Spleen (tissue), 11 donors: ENCODE measurements at regions not wholly inside any gene's neighbourhood (a gene's known extent, or its start where the extent isn't known, plus 50 kb on each side); places are given as distances from the start of the nearest gene placed in this dataset.

Source experiments
- DNase-seq: peaks from one replicate; pipeline ENCODE4 v3.0.0-alpha.2; 2020
- H3K27ac ChIP-seq, 8 donors: fragments of 200-600 bp; sonication (generic) in 7 of 8; 1 replicate in 4 of 8; 2 replicates in 4 of 8; pipeline versions ENCODE4 v1.5.0 to v1.8.0; 2016 to 2021; ENCODE audit warnings: inconsistent platforms in 4 of 8, mild to moderate bottlenecking in 4 of 8, moderate library complexity in 1 of 8
- H3K27me3 ChIP-seq, 7 donors: fragments of 200-600 bp; sonication (generic) in 6 of 7; replicated peaks in 1 of 7; 1 replicate in 4 of 7; 2 replicates in 3 of 7; pipeline versions ENCODE4 v1.5.0 to v1.8.0; 2016 to 2021; ENCODE audit warnings: inconsistent platforms in 3 of 7, mild to moderate bottlenecking in 1 of 7
- H3K36me3 ChIP-seq, 6 donors: fragments of 200-600 bp; sonication (generic) in 5 of 6; 1 replicate in 4 of 6; 2 replicates in 2 of 6; pipeline versions ENCODE4 v1.5.0 to v1.8.0; 2016 to 2021; ENCODE audit warnings: inconsistent platforms in 2 of 6
- H3K4me1 ChIP-seq, 6 donors: fragments of 200-600 bp; sonication (generic) in 5 of 6; 1 replicate in 3 of 6; 2 replicates in 3 of 6; pipeline versions ENCODE4 v1.5.0 to v1.8.0; 2016 to 2021; ENCODE audit warnings: inconsistent platforms in 3 of 6
- H3K4me3 ChIP-seq, 8 donors: fragments of 200-600 bp; sonication (generic) in 7 of 8; 1 replicate in 4 of 8; 2 replicates in 4 of 8; pipeline versions ENCODE4 v1.5.0 to v1.8.0; 2016 to 2021; ENCODE audit warnings: inconsistent platforms in 4 of 8, mild to moderate bottlenecking in 4 of 8, moderate library complexity in 2 of 8
- H3K9me3 ChIP-seq, 8 donors: fragments of 200-600 bp; sonication (generic) in 7 of 8; 1 replicate in 4 of 8; 2 replicates in 4 of 8; pipeline versions ENCODE4 v1.5.0 to v1.8.0; 2016 to 2021; ENCODE audit warnings: inconsistent platforms in 4 of 8
- CTCF ChIP-seq, 11 experiments: fragments of 200-600 bp in 7 of 11; fragments of 450-650 bp in 4 of 11; sonication (generic) in 4 of 11; IDR thresholded peaks in 8 of 11; conservative IDR thresholded peaks in 3 of 11; 1 replicate in 7 of 11; 2 replicates in 4 of 11; pipeline versions ENCODE4 v1.4.0 to v1.8.0; 2016 to 2021; ENCODE audit warnings: antibody characterized with exemption in 11 of 11, inconsistent platforms in 4 of 11, mild to moderate bottlenecking in 1 of 11
- POLR2A ChIP-seq, 3 donors: fragments of 450-650 bp; IDR thresholded peaks; one replicate each; pipeline ENCODE4 v1.5.1; 2017; ENCODE audit warnings: antibody characterized with exemption in 3 of 3, mild to moderate bottlenecking in 1 of 3
- POLR2AphosphoS5 ChIP-seq, 3 donors: sonication (generic); formaldehyde crosslinking; IDR thresholded peaks; one replicate each; pipeline ENCODE4 v1.5.1; 2017; ENCODE audit warnings: antibody characterized with exemption in 3 of 3
- WGBS, 5 donors: extraction: QIAGEN DNeasy Blood & Tissue Kit in 3 of 5; methylation state at CpG; one replicate each; pipeline versions ENCODE4 v1.1.5 to v1.1.7; 2013 to 2018; 5-methylcytosine and 5-hydroxymethylcytosine counted together
- intact Hi-C: fragments of 100-400 bp; cut with DNase I; formaldehyde crosslinking; loops from one replicate; pipeline ENCODE4 v1.15.0; 2023; ENCODE audit warnings: low total_unique reads
- donor health status: healthy with polysubstance abuse.
- donor health status: DM: no; HTN: no; CAD: no; lungs with moderate emphysema.
- donor health status: DM: no; HTN: no; CAD: no.
- donor health status: Bipolar disorder and iron deficiency.
- donor health status: healthy.
- donor health status: DM: no; HTN: no; CAD: no.
- donor health status: DM: yes; HTN: yes; CAD: no.

- H3K9me3 ChIP-seq = no peaks in the 10 kb centered on the region
- no peak for TF ChIP-seq CTCF (IDR thresholded peaks at IDR 0.05 in 8 of 11, conservative IDR thresholded peaks at IDR 0.05 in 3 of 11)
- no peak for TF ChIP-seq POLR2AphosphoS5 (IDR thresholded peaks at IDR 0.05)
- TF ChIP-seq POLR2A (IDR thresholded peaks at IDR 0.05) = no peak
- no peak overlapping the region for H3K4me3 ChIP-seq
- no peak for DNase-seq
- WGBS, 5 donors = 82 to 96% (median 88%) methylated on average over 1 of the region's 1 CpG
- intact Hi-C loops = no loop called here
- H3K27me3 ChIP-seq = no peaks in the 10 kb centered on the region
- H3K4me1 ChIP-seq = no peaks in the 10 kb centered on the region
- no peak overlapping the region for H3K27ac ChIP-seq
- H3K36me3 ChIP-seq = no peaks in the 10 kb centered on the region
Measured at GRCh38 chr12:104889735-104890134, 68.4 kb downstream of the SLC41A2 start.

DNA sequence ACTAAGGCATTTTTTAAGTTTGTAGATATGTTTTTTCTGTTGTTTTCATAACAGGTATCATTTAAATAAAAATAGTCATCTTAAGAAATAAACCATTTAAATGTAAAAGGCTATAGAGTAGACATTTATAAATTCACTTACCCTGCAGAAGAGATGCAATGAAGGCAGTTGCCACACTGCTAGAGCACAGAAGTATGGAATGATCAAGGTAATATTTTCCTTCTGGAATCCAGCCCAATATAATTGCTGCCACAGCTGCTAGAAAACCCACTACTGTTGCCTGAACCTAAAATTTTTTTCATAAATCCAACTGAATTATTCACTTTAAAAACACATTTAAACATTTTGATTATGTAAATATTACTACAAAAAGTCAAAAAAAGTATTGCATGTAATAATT is 69.2 kb downstream of the SLC41A2 start:
- intact Hi-C loops = no loop called here
- Histone ChIP-seq H3K27ac (no peak overlapping the region), H3K36me3 (no peaks in the 10 kb centered on the region)

GRCh38 chr12:104888481-104888880 is 69.6 kb downstream of the SLC41A2 start:
- Histone ChIP-seq H3K27me3 (no peaks in the 10 kb centered on the region), H3K4me1 (no peaks in the 10 kb centered on the region), H3K36me3 (no peaks in the 10 kb centered on the region), H3K27ac (no peak overlapping the region), H3K9me3 (no peaks in the 10 kb centered on the region), H3K4me3 (no peak overlapping the region)
- TF ChIP-seq CTCF (IDR thresholded peaks at IDR 0.05 in 8 of 11, conservative IDR thresholded peaks at IDR 0.05 in 3 of 11) (no peak), POLR2AphosphoS5 (IDR thresholded peaks at IDR 0.05) (no peak), POLR2A (IDR thresholded peaks at IDR 0.05) (no peak)
- intact Hi-C loops = no loop called here
- DNase-seq = no peak
- 52 to 83% (median 67%) methylated on average over 2 of the region's 2 CpGs for WGBS, 5 donors

More for the DNA sequence above, 69.2 kb downstream of the SLC41A2 start:
- no peaks in the 10 kb centered on the region for H3K4me1 ChIP-seq
- TF ChIP-seq CTCF (IDR thresholded peaks at IDR 0.05 in 8 of 11, conservative IDR thresholded peaks at IDR 0.05 in 3 of 11) (no peak), POLR2A (IDR thresholded peaks at IDR 0.05) (no peak), POLR2AphosphoS5 (IDR thresholded peaks at IDR 0.05) (no peak)
- no peaks in the 10 kb centered on the region for H3K9me3 ChIP-seq
- no peak overlapping the region for H3K4me3 ChIP-seq
- no peaks in the 10 kb centered on the region for H3K27me3 ChIP-seq
- DNase-seq = no peak

DNA sequence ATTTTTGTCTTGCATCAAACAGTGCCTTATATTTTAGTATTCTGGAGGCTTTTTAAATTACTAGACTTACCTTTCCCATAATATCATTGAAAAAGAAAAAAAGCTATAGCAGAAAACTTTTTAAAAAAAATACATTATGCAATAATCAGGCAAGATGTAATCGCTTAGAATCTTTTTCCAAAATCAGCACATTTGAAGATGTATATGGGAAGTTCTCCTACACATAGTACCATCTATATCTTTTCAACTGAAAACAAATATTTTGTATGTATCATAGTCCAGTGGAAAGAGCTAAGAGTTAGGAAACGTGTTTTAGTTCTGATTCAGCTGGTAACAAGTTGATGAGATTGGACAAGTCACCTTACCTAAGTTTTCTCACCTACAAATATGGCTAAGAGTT is 70.6 kb downstream of the SLC41A2 start:
- no peak for DNase-seq
- 80 to 90% (median 83%) methylated on average over 2 of the region's 2 CpGs for WGBS, 5 donors
- Histone ChIP-seq H3K9me3 (no peaks in the 10 kb centered on the region), H3K27ac (no peak overlapping the region), H3K27me3 (no peaks in the 10 kb centered on the region), H3K4me3 (no peak overlapping the region), H3K36me3 (no peaks in the 10 kb centered on the region), H3K4me1 (no peaks in the 10 kb centered on the region)
- intact Hi-C loops = no loop called here
- no peak for TF ChIP-seq POLR2A (IDR thresholded peaks at IDR 0.05)
- TF ChIP-seq CTCF (IDR thresholded peaks at IDR 0.05 in 8 of 11, conservative IDR thresholded peaks at IDR 0.05 in 3 of 11) = no peak
- no peak for TF ChIP-seq POLR2AphosphoS5 (IDR thresholded peaks at IDR 0.05)
